Left lung (tissue), 4 donors: ENCODE measurements at regions not wholly inside any gene's neighbourhood (a gene's known extent, or its start where the extent isn't known, plus 50 kb on each side); places are given as distances from the start of the nearest gene placed in this dataset.

ENCODE experiments used
- ATAC-seq: fragments of 200-7000 bp; cut with Tn5 transposase; one replicate; pipeline ENCODE4 v1.9.1; 2020; ENCODE audit warnings: moderate library complexity
- DNase-seq, 4 donors: peaks; one replicate each; pipeline ENCODE4 v3.0.0-alpha.2; 2013 to 2020
- H3K27ac ChIP-seq, 2 donors: fragments of 200-600 bp; sonication (generic) in 1 of 2; one replicate each; pipeline versions ENCODE4 v1.5.0 to v1.8.0; 2020 to 2021
- H3K27me3 ChIP-seq, 2 donors: fragments of 200-600 bp; sonication (generic) in 1 of 2; one replicate each; pipeline versions ENCODE4 v1.5.0 to v1.8.0; 2020 to 2021
- H3K36me3 ChIP-seq, 2 donors: fragments of 200-600 bp; sonication (generic) in 1 of 2; one replicate each; pipeline versions ENCODE4 v1.5.0 to v1.8.0; 2020 to 2021
- H3K4me1 ChIP-seq, 2 donors: fragments of 200-600 bp; one replicate each; pipeline ENCODE4 v1.8.0; 2021
- H3K4me3 ChIP-seq, 2 donors: fragments of 200-600 bp; sonication (generic) in 1 of 2; one replicate each; pipeline versions ENCODE4 v1.5.0 to v1.8.0; 2020 to 2021; ENCODE audit warnings: mild to moderate bottlenecking in 1 of 2
- H3K9me3 ChIP-seq, 2 donors: fragments of 200-600 bp; sonication (generic) in 1 of 2; one replicate each; pipeline versions ENCODE4 v1.5.0 to v1.8.0; 2020 to 2021
- intact Hi-C, 2 donors: fragments of 100-400 bp; cut with DNase I; formaldehyde crosslinking; loops; one replicate each; pipeline versions ENCODE4 v1.11.2 to v1.14.2; 2022
- TF ChIP-seq, protein P1 (sequence below), 2 donors: fragments of 200-600 bp; sonication (generic) in 1 of 2; IDR thresholded peaks; one replicate each; pipeline versions ENCODE4 v1.5.0 to v1.8.0; 2021; ENCODE audit warnings: antibody characterized with exemption in 2 of 2
- donor health status: DM: no; HTN: yes; CAD: no.
- donor health status: DM: no; HTN: no; CAD: no.

DNA sequence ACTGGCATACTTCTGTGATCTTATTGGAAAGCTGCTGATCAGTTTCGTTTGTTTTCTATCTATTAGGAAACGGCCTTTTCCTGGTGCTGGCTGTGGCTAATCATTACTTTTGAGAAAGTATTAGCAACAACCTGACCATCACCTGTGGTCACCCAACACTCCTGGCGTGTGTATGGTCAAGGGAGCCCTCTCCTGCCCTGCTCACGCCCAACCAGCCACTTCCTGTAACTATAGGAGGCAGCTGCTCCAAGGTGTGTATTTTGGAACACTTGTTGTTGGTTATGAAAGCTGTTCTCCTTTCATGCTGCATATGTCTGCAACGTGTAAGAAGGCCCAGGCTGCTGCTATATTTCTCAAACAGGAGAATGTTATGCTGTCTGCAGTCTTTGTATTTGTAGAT lies 1582.8 kb downstream of the AACS start:
- Histone ChIP-seq H3K4me3 (no peak overlapping the region), H3K9me3 (peaks cover 0 to 6% of the 10 kb centered on the region in 2 donors), H3K4me1 (no peaks in the 10 kb centered on the region), H3K36me3 (no peaks in the 10 kb centered on the region), H3K27me3 (no peaks in the 10 kb centered on the region), H3K27ac (no peak overlapping the region)
- TF ChIP-seq, protein P1, sequence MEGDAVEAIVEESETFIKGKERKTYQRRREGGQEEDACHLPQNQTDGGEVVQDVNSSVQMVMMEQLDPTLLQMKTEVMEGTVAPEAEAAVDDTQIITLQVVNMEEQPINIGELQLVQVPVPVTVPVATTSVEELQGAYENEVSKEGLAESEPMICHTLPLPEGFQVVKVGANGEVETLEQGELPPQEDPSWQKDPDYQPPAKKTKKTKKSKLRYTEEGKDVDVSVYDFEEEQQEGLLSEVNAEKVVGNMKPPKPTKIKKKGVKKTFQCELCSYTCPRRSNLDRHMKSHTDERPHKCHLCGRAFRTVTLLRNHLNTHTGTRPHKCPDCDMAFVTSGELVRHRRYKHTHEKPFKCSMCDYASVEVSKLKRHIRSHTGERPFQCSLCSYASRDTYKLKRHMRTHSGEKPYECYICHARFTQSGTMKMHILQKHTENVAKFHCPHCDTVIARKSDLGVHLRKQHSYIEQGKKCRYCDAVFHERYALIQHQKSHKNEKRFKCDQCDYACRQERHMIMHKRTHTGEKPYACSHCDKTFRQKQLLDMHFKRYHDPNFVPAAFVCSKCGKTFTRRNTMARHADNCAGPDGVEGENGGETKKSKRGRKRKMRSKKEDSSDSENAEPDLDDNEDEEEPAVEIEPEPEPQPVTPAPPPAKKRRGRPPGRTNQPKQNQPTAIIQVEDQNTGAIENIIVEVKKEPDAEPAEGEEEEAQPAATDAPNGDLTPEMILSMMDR (IDR thresholded peaks at IDR 0.05) = no peak
- ATAC-seq (no peak), DNase-seq (no peak)
- intact Hi-C loops = no loop called here

DNA sequence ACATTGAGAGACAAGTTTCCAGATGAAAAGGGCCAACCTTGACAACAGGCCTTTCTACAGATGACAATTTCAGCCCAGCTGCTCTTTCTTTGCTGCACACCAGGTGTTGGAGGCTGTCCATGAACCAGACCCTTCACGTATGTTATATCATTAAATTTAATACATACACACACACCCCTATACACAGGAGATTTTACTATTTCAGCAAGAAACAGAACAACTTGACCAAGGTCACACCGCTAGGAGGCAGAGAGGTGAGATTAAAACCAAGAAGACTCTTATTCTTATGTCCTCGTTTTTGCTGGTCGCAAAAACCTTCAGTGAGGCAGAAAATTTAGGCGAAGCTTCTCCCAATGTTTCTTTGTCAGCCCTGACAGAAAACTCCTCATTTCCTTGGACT lies 1585.9 kb downstream of the AACS start:
- no peak for ATAC-seq
- Histone ChIP-seq H3K27ac (no peak overlapping the region), H3K36me3 (no peaks in the 10 kb centered on the region), H3K9me3 (peaks cover 0 to 3% of the 10 kb centered on the region in 2 donors), H3K27me3 (no peaks in the 10 kb centered on the region), H3K4me1 (no peaks in the 10 kb centered on the region), H3K4me3 (no peak overlapping the region)
- intact Hi-C loops = no loop called here
- TF ChIP-seq, protein P1 (IDR thresholded peaks at IDR 0.05) = no peak
- DNase-seq = no peak

DNA sequence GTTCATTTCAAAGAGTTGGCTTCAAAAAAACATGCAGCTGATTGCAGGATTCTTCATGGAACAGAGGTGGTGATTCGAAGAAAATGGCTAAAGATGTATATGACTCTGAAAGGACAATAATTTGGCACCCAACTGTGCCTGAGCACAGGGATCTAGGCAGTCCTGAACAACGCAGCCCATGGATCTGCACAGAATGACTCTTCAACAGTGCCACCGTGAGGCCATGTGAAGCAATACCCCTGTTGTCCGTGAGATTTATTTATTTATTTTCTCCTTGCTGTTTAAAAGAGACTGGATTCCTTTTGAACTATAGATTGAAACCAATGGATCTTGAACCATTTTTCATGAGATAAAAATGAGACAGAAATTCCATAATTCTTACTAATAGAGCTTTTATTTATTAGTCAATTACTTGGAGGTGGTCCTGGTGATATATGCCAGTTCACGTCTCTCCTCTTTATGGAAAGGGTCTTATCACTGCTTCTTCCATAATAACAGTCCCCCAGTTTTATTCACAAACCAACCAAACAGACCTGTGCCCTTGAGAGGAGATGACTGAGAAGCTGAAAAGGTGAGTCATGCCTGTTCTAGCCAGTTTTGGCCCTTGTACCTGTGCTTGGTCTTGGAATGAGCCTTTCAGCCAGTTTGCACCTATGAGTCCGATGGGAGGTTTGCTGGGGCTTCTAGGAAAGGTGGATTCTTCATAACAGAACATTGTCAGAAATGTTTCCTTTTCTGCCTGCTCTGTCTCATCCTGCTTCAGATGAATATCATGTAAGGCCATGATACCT lies 1598.3 kb downstream of the AACS start:
- H3K27ac ChIP-seq = no peak overlapping the region
- H3K4me3 ChIP-seq = no peak overlapping the region
- ATAC-seq = peak; percentile 74
- peaks cover 0 to 10% of the 10 kb centered on the region in 2 donors for H3K9me3 ChIP-seq
- no peak for DNase-seq
- H3K4me1 ChIP-seq = no peaks in the 10 kb centered on the region
- intact Hi-C loops = no loop called here
- TF ChIP-seq, protein P1 (IDR thresholded peaks at IDR 0.05) = no peak
- no peaks in the 10 kb centered on the region for H3K27me3 ChIP-seq
- H3K36me3 ChIP-seq = no peaks in the 10 kb centered on the region

DNA sequence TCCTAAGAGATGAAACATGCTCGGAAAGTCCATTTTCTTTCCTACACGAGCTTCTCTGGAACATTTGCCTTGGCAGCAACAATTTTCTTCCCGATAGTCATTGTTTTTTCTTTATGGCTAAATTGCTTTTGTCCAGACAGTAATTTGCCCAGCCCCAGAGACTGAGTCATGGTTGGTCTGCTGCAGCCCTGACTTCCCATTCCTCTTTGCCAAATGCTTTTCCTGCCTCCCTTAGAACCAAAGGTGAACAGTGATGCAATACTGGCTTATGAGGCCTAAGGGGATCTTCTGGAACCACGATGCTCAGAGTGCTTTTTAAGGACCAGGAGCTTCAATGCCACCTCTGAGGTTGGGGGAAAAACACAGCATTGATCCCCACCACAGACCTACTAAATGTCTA lies 1599.6 kb upstream of the TMEM132C start:
- Histone ChIP-seq H3K27ac (no peak overlapping the region), H3K4me1 (no peaks in the 10 kb centered on the region), H3K9me3 (peaks cover 0 to 6% of the 10 kb centered on the region in 2 donors), H3K4me3 (no peak overlapping the region), H3K36me3 (no peaks in the 10 kb centered on the region), H3K27me3 (no peaks in the 10 kb centered on the region)
- TF ChIP-seq, protein P1 (IDR thresholded peaks at IDR 0.05) = no peak
- DNase-seq (no peak), ATAC-seq (peak; percentile 28)
- intact Hi-C loops = no loop called here

DNA sequence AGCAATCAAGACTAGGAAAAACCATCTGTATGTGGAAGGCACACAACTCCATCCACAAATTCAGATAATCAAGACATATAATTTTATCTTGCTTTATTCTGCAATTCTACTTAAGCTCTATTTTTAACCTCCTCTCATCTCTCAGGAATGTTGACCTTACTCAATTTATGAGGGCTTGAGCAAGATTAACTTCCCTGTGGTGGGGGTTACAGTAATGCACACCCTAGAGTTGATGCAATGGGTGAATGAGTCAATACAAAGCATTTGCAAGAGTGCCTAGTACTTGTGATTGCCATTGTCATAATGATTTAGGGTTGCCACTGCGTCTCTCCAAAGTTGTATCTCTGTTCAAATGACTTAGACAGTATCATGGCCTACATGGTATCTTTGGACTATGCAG lies 1598.4 kb upstream of the TMEM132C start:
- no peak overlapping the region for H3K27ac ChIP-seq
- H3K36me3 ChIP-seq = no peaks in the 10 kb centered on the region
- no peaks in the 10 kb centered on the region for H3K9me3 ChIP-seq
- TF ChIP-seq, protein P1 (IDR thresholded peaks at IDR 0.05) = no peak
- ATAC-seq (peak; percentile 89), DNase-seq (no peak)
- H3K4me1 ChIP-seq = no peaks in the 10 kb centered on the region
- no peaks in the 10 kb centered on the region for H3K27me3 ChIP-seq
- intact Hi-C loops = no loop called here
- H3K4me3 ChIP-seq = no peak overlapping the region
